NOMO-1 treated with dmso at 0.1 percent for 144 hours (cell line): ENCODE measurements at regions not wholly inside any gene's neighbourhood (a gene's known extent, or its start where the extent isn't known, plus 50 kb on each side); places are given as distances from the start of the nearest gene placed in this dataset.
"Not testable (repeated sequence)": the region's sequence is repeated elsewhere in the genome, so short reads cannot be mapped to it uniquely, and the experiment has no call there.

Source experiments
- DNase-seq: peaks from one replicate; lab custom pipeline; 2025; ENCODE audit not compliant: unreplicated experiment; lab: John Stamatoyannopoulos, UW

DNA sequence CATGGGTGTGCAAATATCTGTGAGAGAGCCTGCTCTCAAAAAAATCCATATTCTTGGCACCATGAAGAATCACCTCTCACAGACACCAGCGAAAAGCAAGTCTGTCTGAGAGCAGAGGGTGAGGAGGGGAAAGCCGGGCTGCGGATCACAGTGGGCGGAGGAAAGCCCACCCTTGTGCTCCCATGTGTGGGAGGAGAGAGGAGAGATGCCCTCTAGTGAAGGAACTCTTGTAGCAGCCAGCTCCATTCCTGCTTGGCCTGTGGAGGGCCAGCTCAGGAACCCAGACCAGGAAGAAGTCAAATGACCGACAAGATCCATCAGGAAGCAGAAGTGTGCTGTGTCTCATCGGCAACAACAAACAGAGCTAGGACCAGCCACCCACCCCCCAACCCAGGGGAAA lies 321.7 kb upstream of the PLGLB1 start:
- DNase-seq = not testable (repeated sequence)

DNA sequence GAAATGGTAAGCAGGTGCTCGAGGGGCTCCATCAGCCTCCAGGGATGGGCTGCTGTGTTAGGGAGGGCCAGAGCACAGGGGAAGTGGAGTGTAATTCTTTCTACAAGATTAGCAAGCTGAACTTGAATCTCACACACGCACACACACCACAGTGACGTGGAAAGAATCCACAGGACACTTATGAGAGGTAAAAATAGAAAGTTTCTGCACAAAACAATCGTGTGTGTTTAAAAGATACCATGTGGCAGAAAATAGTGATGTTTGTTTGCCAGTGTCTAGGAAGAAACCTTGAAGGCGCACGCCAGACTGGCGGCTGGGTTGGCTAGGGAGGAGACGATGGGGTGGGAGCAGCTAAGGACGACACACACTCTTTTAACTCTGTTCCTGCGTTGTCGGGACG lies 323.6 kb upstream of the PLGLB1 start:
- not testable (repeated sequence) for DNase-seq

DNA sequence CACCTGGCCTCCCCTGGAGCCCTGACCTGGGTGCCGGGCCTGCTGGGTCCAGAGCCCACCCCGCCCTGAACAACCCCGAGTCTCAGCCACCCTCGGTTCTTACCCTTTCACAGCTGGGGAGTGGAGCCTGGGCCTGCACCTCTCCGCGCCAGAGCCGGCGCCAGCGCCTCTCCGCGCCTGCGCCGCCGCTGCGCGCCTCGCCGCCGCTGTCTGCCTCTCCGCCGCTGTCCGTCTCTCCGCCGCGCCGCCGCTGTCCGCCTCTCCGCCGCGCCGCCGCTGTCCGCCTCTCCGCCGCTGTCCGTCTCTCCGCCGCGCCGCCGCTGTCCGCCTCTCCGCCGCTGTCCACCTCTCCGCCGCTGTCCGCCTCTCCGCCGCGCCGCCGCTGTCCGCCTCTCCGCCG lies 326.9 kb upstream of the PLGLB1 start:
- DNase-seq = not testable (repeated sequence)

DNA sequence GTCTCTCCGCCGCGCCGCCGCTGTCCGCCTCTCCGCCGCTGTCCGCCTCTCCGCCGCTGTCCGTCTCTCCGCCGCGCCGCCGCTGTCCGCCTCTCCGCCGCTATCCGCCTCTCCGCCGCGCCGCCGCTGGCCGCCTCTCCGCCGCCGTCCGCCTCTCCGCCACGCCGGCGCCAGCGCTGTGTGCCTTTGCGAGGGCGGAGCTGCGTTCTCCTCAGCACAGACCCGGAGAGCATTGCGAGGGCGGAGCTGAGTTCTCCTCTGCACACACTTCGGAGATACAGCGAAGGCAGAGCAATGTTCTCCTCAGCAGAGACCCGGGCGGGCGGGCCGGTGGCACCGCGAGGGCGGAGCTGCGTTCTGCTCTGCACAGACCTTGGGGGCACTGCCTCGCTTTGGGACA lies 327.4 kb upstream of the PLGLB1 start:
- DNase-seq = not testable (repeated sequence)

GRCh38 chr2:87352178-87352934 lies 330.7 kb upstream of the PLGLB1 start:
- not testable (repeated sequence) for DNase-seq

DNA sequence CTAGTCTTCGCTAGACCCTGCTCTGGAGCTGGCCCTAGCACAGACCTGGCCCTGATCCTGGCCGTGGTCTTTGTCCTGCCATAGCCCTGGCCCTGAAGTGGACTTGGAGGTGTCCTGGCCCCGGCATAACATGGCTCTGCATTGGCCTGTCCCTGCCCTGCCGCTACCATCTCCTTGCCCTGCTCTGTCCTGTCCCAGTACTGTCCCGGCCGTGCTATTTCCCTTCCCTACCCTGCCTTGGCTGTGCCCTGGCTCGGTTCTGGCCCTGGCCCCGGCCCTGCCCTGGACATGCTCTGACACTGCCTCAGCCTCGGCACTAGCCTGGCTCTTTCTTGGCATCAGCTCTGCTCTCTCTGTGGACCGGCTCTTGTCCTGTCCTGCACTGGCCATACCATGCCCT lies 331.8 kb upstream of the PLGLB1 start:
- not testable (repeated sequence) for DNase-seq

DNA sequence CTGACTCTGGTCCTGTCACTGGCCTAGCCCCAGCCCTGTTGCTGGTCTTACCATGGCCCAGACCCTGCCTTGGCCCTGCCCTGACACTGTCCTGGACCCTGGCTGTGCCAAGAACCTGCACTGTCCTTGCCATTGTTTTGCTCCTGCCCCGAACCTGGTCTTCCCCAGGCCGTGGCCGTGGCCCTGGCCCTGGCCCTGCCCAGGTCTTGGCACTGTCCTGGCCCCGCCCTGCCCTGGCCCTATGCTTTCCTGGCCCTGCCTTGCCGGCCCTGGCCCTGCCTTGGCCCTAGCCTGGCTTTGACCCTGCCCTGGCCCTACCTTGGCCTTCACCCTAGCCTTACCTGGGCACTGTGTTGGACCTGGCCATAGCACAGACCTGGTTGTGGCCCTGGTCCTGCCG lies 332.5 kb upstream of the PLGLB1 start:
- DNase-seq = not testable (repeated sequence)

DNA sequence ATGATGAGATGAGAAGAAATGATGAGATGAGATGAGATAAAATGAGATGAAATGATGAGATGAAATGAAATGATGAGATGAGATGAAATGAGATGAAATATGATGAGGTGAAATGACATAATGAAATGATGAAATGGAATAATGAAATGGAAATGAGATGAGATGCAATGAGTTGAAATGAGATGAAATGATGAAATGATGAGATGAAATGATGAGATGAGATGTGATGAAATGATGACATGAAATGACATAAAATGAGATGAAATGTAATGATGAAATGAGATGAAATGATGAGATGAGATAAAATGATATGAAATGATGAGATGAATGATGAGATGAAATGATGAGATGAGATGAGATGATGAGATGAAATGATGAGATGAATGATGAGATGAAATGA lies 338.6 kb upstream of the PLGLB1 start:
- DNase-seq = not testable (repeated sequence)

GRCh38 chr2:87360927-87361326 lies 339.3 kb upstream of the PLGLB1 start:
- not testable (repeated sequence) for DNase-seq

- not testable (repeated sequence) for DNase-seq
Measured at GRCh38 chr2:87361805-87362204, 340.2 kb upstream of the PLGLB1 start.

GRCh38 chr2:87364379-87364778 lies 342.7 kb upstream of the PLGLB1 start:
- not testable (repeated sequence) for DNase-seq

DNA sequence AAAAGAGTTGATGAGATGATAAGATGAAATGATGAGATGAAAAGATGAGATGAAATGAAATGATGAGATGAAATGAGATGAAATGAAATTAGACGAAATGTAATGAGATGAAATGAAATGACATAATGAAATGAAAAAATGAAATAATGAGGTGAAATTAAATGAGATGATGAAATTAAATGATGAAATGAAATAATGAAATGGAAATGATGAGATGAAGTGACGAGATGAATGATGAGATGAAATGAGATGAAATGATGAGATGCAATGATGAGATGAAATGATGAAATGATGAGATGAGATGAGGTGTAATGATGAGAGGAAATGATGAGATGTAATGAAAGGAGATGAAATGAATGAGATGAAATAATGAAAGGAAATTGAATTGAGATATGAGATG lies 343.4 kb upstream of the PLGLB1 start:
- DNase-seq = not testable (repeated sequence)

DNA sequence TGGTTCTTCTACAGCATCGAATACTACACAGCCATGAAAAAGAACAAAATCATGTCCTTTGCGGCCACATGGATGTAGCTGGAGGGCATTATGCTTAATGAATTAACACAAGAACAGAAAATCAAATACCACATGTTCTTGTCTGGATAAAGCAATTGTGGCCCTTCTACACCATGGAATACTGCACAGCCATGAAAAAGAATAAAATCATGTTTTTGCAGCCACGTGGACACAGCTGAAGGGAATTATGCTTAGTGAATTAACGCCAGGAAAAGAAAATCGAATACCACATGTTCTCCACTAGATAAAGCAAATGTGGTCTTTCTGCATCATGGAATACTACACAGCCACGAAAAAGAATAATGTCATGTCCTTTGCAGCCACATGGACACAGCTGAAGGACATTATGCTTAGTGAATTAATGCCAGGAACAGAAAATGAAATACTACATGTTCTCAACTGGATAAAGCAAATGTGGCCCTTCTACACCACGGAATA lies 361.8 kb upstream of the PLGLB2 start:
- not testable (repeated sequence) for DNase-seq

GRCh38 chr2:87395784-87396183 lies 352.1 kb upstream of the PLGLB2 start:
- DNase-seq = not testable (repeated sequence)

DNA sequence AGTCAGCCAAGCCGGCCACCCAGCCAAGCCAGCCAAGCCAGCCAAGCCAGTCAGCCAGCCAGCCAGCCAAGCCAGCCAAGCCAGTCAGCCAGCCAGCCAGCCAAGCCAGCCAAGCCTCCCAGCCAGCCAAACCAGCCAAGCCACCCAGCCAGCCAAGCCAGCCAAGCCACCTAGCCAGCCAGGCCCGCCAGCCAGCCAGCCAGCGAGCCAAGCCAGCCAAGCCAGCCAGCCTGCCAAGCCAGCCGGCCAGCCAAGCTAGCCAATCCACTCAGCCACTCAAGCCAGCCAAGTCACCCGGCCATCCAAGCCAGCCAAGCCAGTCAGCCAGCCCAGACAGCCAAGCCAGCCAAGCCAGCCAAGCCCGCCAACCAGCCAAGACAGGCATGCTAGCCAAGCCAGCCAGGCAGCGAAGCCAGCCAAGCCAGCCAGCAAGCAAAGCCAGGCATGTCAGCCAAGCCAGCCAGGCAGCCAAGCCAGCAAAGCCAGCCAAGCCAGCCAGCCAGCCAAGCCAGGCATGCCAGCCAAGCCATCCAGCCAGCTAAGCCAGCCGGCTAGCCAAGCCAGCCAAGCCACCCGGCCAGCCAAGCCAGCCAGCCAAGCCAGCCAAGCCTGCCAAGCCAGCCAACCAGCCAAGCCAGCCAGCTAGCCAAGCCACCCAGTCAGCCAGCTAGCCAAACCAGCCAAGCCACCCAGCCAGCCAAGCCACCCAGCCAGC lies 351.2 kb upstream of the PLGLB2 start:
- not testable (repeated sequence) for DNase-seq

DNA sequence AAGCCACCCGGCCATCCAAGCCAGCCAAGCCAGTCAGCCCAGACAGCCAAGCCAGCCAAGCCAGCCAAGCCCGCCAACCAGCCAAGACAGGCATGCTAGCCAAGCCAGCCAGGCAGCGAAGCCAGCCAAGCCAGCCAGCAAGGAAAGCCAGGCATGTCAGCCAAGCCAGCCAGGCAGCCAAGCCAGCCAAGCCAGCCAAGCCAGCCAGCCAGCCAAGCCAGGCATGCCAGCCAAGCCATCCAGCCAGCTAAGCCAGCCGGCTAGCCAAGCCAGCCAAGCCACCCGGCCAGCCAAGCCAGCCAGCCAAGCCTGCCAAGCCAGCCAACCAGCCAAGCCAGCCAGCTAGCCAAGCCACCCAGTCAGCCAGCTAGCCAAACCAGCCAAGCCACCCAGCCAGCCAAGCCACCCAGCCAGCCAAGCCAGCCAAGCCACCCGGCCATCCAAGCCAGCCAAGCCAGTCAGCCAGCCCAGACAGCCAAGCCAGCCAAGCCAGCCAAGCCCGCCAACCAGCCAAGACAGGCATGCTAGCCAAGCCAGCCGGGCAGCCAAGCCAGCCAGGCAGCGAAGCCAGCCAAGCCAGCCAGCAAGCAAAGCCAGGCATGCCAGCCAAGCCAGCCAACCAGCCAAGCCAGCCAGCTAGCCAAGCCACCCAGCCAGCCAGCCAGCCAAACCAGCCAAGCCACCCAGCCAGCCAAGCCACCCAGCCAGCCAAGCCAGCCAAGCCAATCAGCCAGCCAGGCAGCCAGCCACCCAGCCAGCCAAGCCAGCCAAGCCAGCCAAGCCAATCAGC lies 350.4 kb upstream of the PLGLB2 start:
- DNase-seq = not testable (repeated sequence)

GRCh38 chr2:87398567-87399305 lies 349.2 kb upstream of the PLGLB2 start:
- not testable (repeated sequence) for DNase-seq

- DNase-seq = no peak
Measured at GRCh38 chr2:87401726-87402345, 346.1 kb upstream of the PLGLB2 start.

GRCh38 chr2:87403893-87404175 lies 344.1 kb upstream of the PLGLB2 start:
- no peak for DNase-seq
